Spleen (tissue), 7 donors: ENCODE measurements at regions not wholly inside any gene's neighbourhood (a gene's known extent, or its start where the extent isn't known, plus 50 kb on each side); places are given as distances from the start of the nearest gene placed in this dataset.

Experiments
- CTCF ChIP-seq, 11 experiments: fragments of 200-600 bp in 7 of 11; fragments of 450-650 bp in 4 of 11; sonication (generic) in 4 of 11; IDR thresholded peaks in 8 of 11; conservative IDR thresholded peaks in 3 of 11; 1 replicate in 7 of 11; 2 replicates in 4 of 11; pipeline versions ENCODE4 v1.4.0 to v1.8.0; 2016 to 2021; ENCODE audit warnings: antibody characterized with exemption in 11 of 11, inconsistent platforms in 4 of 11, mild to moderate bottlenecking in 1 of 11
- POLR2A ChIP-seq, 3 donors: fragments of 450-650 bp; IDR thresholded peaks; one replicate each; pipeline ENCODE4 v1.5.1; 2017; ENCODE audit warnings: antibody characterized with exemption in 3 of 3, mild to moderate bottlenecking in 1 of 3
- POLR2AphosphoS5 ChIP-seq, 3 donors: sonication (generic); formaldehyde crosslinking; IDR thresholded peaks; one replicate each; pipeline ENCODE4 v1.5.1; 2017; ENCODE audit warnings: antibody characterized with exemption in 3 of 3
- donor health status: DM: no; HTN: no; CAD: no; lungs with moderate emphysema.
- donor health status: DM: no; HTN: no; CAD: no.
- donor health status: DM: no; HTN: no; CAD: no.

DNA sequence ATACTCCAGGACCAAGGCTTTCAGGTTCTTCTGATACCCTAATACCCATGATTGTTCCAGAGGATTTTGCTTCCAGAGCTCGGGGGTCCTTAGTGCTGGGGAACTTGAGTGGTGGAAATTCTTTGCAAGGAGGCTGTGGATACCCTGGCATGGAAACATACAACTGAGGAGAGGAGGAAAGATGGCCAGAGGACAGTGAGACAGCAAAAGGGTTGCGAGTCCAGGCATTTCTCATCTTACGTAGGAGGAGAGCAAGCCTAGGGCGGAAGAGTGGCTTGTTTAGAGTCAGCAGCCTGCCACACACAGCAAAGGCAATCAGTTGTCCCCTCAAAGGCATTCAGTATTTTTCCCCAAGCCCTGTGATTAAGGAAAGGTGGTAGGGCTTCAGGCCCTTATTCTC, 73.5 kb downstream of the ADM start:
- TF ChIP-seq POLR2A (IDR thresholded peaks at IDR 0.05) (no peak), CTCF (IDR thresholded peaks at IDR 0.05 in 8 of 11, conservative IDR thresholded peaks at IDR 0.05 in 3 of 11) (no peak), POLR2AphosphoS5 (IDR thresholded peaks at IDR 0.05) (no peak)
